T-helper 2 cell (primary cell): ENCODE measurements at regions not wholly inside any gene's neighbourhood (a gene's known extent, or its start where the extent isn't known, plus 50 kb on each side); places are given as distances from the start of the nearest gene placed in this dataset.

ENCODE experiments used
- DNase-seq, 5 experiments: peaks; one replicate each; pipeline versions ENCODE4 v3.0.0 to v3.0.0-alpha.2; 2012 to 2022

DNA sequence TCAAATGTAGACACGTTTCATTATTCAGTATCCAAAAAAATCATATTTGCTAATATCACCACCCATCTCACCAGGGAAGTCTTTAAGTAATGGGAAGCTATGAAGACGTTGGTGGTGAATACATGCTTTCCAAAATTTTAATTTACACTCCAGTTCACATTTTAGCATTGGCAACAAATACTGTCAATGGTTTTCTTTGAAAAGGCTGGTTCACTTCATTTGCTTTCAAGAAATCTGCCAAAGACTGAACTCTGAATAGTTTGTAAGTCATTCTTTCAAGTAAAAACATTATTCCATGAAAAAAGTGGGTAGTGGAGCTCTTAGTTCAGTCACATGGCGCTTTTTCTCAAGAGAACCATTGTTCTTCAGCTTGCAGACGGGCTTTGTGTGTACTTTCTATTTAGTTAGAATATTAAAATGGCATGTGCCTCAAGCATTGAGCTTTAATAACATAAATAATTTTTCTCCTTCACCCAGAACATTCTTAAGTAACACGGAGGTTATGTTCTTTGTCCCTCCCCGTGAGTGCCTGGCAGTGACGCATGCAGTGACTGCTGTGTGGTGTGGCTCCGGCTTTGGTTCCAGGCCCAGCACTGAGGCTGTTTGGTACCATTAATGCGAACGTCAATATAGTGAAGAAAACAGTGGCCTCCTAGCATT, 300.0 kb upstream of the HDAC4 start:
- DNase-seq, result no peak

GRCh38 chr2:239697399-239698164, 296.8 kb upstream of the HDAC4 start:
- no peak for DNase-seq

DNA sequence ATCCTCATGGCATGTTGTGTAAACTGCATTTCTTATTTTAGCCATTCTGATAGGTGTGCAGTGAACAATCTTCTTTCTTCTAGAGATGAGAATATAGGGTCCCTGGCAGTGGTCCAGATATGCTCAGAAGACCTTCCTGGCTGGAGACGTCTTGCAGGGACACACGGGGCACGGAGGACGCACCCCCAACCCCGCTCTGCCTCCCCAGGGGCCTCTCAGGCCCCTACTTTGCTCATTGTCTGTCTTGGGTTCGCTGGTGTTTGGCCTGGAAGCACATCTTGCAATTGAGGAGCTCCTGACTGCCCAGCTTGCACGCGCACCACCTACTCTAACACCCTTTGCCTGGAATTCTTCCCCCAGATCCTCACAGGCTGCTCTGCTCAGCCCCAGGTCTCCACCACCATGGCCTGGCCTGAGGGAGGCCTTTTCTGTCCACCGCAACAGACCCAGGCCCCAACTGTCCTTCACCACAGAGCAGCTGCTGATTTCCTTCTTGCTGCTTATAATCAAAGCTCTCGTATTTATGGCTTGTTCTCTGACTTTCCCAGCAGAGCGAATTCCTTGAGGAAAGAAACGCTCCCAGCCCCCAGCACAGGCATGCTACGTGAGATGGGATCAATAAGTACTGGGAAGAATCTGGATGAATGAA, 295.9 kb upstream of the HDAC4 start:
- DNase-seq, result no peak

- no peak for DNase-seq
Measured at GRCh38 chr2:239695728-239696240, 295.0 kb upstream of the HDAC4 start.

DNA sequence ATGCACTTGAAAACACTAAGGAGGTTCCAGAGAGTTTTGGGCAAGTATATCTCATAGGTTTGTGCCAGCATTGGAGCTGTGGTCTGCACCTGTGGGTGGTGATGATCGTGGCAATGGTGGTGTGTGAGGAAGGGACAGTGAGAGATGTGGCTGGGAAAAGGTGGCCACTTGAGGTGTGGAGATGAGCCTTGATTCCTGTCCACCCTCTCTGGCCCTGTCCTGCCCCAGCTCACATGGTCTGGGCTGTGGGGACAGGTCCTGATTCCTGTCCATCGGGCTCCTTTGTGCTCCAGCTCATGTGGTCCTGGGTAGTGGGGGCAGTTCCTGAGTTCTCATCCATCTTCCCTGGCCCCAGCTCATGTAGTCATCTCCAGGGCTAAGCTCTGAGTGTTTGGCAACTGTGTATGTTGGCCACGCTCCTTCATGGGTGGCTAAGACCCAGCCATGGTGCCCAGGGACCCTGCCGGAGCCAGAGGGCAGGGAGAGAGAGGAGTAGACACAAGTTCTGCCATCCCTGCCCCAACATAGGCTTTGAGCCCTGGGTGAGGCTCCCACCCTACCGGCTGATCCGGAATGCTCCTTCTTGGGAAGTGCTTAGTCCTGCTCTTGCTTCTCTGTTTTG, 294.4 kb upstream of the HDAC4 start:
- DNase-seq, result no peak

- no peak for DNase-seq
Measured at GRCh38 chr2:239694487-239694886, 293.7 kb upstream of the HDAC4 start.

- DNase-seq, result no peak
Measured at GRCh38 chr2:239693761-239694415, 293.1 kb upstream of the HDAC4 start.

- no peak for DNase-seq
Measured at GRCh38 chr2:239693330-239693729, 292.5 kb upstream of the HDAC4 start.

DNA sequence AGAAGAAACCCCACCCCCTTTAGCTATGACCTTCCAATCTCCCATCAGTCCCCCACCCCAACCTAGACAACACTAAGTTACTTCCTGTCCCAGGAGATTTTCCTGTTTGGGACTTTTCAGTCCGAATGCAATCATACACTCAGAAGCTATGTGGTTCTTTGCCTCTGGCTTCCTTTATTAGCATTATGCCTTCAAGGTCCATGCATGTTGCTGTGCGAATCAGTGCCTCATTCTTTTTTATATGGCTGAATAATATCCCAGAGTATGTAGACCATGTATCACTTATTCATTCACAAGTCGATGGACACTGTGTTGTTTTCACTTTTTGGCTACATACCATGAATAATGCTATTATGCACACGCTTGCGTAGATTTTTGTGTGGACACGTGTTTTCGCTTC, 292.1 kb upstream of the HDAC4 start:
- no peak for DNase-seq

DNA sequence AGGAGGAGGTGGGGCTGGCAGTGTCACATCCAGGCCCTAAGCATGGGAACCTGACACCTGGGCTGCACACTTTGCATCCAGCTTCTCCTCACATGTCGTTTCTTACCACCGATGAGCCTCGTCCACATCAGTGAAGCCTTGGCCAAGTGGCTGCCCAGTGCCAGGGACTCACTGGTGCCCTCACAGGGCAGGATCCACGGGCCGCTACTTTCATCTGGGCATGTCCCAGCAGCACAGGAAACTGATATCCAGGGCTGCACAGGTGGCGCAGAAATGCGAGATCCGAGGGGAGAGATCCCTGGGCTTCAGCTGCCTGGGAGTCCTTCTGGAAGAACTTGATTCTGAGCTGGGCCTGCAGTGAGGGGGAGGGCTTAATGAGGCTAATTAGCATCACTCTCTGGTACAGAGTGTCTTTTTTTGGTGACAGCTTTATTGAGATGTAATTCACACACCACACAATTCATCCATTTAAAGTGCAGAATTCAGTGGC, 291.6 kb upstream of the HDAC4 start:
- no peak for DNase-seq

- no peak for DNase-seq
Measured at GRCh38 chr2:239691720-239692119, 290.9 kb upstream of the HDAC4 start.

GRCh38 chr2:239690651-239691631, 290.1 kb upstream of the HDAC4 start:
- DNase-seq, result no peak

DNA sequence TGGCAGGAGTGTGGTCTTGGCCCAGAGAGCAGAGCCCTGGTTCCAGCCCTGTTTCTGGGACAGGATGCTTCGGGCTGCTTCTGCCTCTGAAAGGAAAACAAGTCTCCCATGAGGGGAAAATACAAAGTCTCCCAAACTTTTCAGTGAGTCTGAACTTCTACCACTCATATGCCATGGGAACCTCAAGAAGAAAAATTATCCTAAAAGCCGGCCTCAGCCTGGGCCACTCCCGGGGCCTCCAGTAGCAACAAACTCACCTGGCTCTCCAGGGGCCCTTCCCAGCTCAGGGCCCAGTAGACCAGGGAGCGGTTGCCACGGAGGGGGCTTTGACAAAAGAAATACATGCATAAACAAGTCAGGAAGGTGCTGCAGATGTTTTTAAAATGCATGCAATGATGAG, 289.2 kb upstream of the HDAC4 start:
- DNase-seq, result no peak

DNA sequence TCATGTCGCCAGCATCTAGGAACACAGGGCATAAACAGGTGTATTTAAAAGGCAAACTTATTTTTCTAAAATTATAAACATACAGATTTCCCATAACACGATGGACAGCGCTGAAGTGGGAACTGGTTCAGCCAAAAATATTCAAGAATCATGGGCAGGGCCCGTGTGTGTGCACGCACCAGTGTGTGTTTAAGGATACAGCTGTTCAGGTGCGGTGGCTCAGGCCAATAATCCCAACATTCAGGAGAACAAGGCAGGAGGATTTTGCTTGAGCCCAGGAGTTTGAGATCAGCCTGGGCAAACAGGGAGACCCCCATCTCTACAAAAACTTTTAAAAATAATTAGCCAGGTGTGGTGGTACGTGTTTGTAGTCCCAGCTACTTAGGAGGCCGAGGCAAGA, 288.6 kb upstream of the HDAC4 start:
- DNase-seq, result no peak

- no peak for DNase-seq
Measured at GRCh38 chr2:239688840-239689239, 288.0 kb upstream of the HDAC4 start.

DNA sequence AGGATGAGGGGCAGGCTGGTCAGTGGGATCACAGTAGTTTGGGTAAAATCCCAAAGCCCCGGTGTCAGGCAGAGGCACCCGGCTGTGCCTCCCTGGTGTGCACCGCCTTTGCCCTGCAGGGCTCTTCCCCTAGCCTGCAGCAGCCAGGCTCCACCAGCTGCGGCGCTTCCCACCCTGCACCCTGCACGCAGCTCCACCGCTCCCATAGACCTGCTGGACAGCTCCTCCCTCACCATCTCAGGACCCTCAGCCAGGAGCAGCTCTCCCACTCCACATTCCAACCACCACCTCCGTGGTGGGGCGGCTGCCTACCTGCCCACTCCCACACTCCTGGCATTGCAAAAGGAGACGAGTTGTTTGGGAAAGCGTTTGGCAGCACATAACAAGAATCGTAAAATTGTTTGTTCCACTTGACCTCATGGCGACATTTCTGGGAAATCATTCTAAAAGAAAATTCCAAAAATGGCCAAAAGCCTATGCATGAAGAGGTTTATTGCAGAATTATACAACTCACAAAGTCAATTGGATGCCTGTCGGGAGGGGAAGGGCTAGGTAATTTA, 287.4 kb upstream of the HDAC4 start:
- DNase-seq, result no peak

GRCh38 chr2:239687441-239687840, 286.6 kb upstream of the HDAC4 start:
- DNase-seq, result no peak

GRCh38 chr2:239685965-239686364, 285.1 kb upstream of the HDAC4 start:
- DNase-seq, result no peak

DNA sequence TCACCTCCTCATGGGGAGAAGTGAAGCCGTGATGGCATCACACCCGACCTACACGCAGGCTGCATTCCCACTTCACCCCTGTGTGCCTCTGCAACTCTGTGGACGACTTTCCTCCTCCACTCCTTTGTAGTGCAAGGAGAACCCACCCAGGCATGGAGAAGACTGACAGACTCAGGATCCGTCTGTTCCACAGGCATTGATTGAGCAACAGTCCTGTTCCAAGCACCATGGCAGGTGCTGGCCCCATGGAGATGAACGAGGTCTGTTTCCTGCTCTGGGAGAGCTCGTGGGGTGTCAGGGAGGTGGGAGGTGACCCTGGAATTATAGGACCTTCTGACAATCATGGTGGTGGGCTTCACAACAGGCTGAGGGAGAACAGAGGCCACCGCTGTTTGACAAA, 284.7 kb upstream of the HDAC4 start:
- no peak for DNase-seq

DNA sequence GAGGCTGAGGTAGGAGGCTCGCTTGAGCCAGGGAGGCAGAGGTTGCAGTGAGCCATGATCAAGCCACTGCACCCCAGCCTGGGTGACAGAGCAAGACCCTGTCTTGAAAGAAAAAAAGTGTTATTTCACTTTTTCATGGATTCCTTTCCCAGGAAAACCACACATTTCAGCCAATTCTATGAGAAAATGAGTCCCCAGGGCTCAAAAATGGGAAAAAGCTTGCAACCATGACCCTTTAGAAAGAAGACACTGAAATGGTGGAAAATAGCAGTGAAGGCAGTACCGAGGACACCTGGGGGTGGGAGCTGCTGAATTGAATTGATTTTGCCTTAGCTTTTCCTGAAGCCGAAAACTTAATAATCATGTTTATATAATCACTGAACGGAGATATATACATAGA, 284.2 kb upstream of the HDAC4 start:
- no peak for DNase-seq

DNA sequence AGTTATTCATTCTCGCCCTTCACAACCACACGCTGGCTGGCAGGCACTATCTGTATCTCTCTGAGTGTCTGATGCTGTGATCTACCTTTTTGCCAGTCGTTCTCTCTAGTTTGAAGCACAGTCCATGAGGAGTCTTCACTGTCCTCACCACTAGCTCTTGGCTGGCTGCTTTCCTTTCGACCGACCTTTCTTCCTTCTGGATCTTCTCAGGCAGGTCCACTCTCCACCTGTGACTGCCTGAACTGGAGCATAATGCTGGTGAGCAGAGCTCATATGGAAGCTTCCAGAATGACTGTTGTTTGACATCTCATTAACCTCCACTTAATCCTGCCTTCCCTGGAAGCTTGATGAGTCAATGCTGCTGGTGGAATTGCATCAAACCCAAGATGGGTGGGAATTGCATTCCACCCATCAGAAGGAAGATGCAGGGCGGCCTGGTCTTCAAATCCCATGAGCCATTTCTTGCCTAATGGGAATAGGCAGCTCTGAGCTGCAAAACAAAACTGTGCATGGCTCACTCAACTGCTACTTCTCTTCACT, 283.5 kb upstream of the HDAC4 start:
- DNase-seq, result no peak
